Sigmoid colon (tissue), 4 donors: ENCODE measurements at regions not wholly inside any gene's neighbourhood (a gene's known extent, or its start where the extent isn't known, plus 50 kb on each side); places are given as distances from the start of the nearest gene placed in this dataset.

ENCODE experiments used
- EP300 ChIP-seq, 4 donors: sonication (generic); formaldehyde crosslinking; IDR thresholded peaks; one replicate each; pipeline ENCODE4 v1.6.1; 2017; ENCODE audit warnings: antibody characterized with exemption in 4 of 4
- POLR2A ChIP-seq, 2 donors: fragments of 450-650 bp; IDR thresholded peaks; one replicate each; pipeline ENCODE4 v1.6.1; 2016; ENCODE audit warnings: antibody characterized with exemption in 2 of 2, mild to moderate bottlenecking in 2 of 2, moderate library complexity in 2 of 2
- POLR2AphosphoS5 ChIP-seq, 4 donors: sonication (generic); formaldehyde crosslinking; IDR thresholded peaks; one replicate each; pipeline ENCODE4 v1.6.1; 2017; ENCODE audit warnings: antibody characterized with exemption in 4 of 4
- TF ChIP-seq, protein P1 (sequence below), 4 experiments: fragments of 450-650 bp in 3 of 4; fragments of 200-600 bp in 1 of 4; IDR thresholded peaks; one replicate each; pipeline ENCODE4 v1.5.1; 2016 to 2019; ENCODE audit warnings: antibody characterized with exemption in 4 of 4, mild to moderate bottlenecking in 3 of 4, moderate library complexity in 2 of 4

- TF ChIP-seq, protein P1, sequence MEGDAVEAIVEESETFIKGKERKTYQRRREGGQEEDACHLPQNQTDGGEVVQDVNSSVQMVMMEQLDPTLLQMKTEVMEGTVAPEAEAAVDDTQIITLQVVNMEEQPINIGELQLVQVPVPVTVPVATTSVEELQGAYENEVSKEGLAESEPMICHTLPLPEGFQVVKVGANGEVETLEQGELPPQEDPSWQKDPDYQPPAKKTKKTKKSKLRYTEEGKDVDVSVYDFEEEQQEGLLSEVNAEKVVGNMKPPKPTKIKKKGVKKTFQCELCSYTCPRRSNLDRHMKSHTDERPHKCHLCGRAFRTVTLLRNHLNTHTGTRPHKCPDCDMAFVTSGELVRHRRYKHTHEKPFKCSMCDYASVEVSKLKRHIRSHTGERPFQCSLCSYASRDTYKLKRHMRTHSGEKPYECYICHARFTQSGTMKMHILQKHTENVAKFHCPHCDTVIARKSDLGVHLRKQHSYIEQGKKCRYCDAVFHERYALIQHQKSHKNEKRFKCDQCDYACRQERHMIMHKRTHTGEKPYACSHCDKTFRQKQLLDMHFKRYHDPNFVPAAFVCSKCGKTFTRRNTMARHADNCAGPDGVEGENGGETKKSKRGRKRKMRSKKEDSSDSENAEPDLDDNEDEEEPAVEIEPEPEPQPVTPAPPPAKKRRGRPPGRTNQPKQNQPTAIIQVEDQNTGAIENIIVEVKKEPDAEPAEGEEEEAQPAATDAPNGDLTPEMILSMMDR (IDR thresholded peaks at IDR 0.05), result no peak
- TF ChIP-seq POLR2A (IDR thresholded peaks at IDR 0.05) (no peak), EP300 (IDR thresholded peaks at IDR 0.05) (no peak), POLR2AphosphoS5 (IDR thresholded peaks at IDR 0.05) (no peak)
These were observed 265.2 kb downstream of the SNX13 start for GRCh38 chr7:17674943-17675608.
